Aorta (tissue), 5 donors: ENCODE measurements at regions not wholly inside any gene's neighbourhood (a gene's known extent, or its start where the extent isn't known, plus 50 kb on each side); places are given as distances from the start of the nearest gene placed in this dataset.
A peak's percentile ranks its signal among the peaks of the same experiment; 100 is the strongest.

ENCODE experiments used
- ATAC-seq: fragments of 200-7000 bp; cut with Tn5 transposase; one replicate; pipeline ENCODE4 v1.9.1; 2022; ENCODE audit warnings: moderate library complexity; ENCODE audit not compliant: low FRiP score
- DNase-seq, 2 donors: peaks; one replicate each; pipeline ENCODE4 v3.0.0-alpha.2; 2020
- H3K27ac ChIP-seq, 2 donors: one replicate each; pipeline ENCODE4 v1.5.1; 2013; ENCODE audit warnings: low read length in 2 of 2, mild to moderate bottlenecking in 2 of 2, moderate library complexity in 2 of 2, control low read depth in 1 of 2, inconsistent platforms in 1 of 2, low read depth in 1 of 2
- H3K27me3 ChIP-seq, 2 donors: one replicate each; pipeline ENCODE4 v1.6.1; 2013; ENCODE audit warnings: control low read depth in 1 of 2, low read length in 1 of 2, mild to moderate bottlenecking in 1 of 2, moderate library complexity in 1 of 2; ENCODE audit not compliant: insufficient read depth in 2 of 2, control insufficient read depth in 1 of 2
- H3K36me3 ChIP-seq, 2 donors: one replicate each; pipeline ENCODE4 v1.6.1; 2013; ENCODE audit warnings: control low read depth in 1 of 2, low read length in 1 of 2, mild to moderate bottlenecking in 1 of 2; ENCODE audit not compliant: insufficient read depth in 2 of 2, control insufficient read depth in 1 of 2
- H3K4me1 ChIP-seq, 2 donors: one replicate each; pipeline ENCODE4 v1.6.1; 2013; ENCODE audit warnings: low read length in 2 of 2, control low read depth in 1 of 2, mild to moderate bottlenecking in 1 of 2, moderate library complexity in 1 of 2; ENCODE audit not compliant: insufficient read depth in 2 of 2, control insufficient read depth in 1 of 2
- H3K4me3 ChIP-seq, 2 donors: one replicate each; pipeline ENCODE4 v1.5.1; 2013; ENCODE audit warnings: low read length in 2 of 2, control low read depth in 1 of 2, mild to moderate bottlenecking in 1 of 2
- H3K9me3 ChIP-seq: one replicate; pipeline ENCODE4 v1.6.1; 2013; ENCODE audit warnings: mild to moderate bottlenecking, low read length; ENCODE audit not compliant: control insufficient read depth
- WGBS, 2 donors: extraction: QIAGEN DNeasy Blood & Tissue Kit; methylation state at CpG; one replicate each; pipeline ENCODE4 v1.1.7; 2013; 5-methylcytosine and 5-hydroxymethylcytosine counted together
- intact Hi-C, 2 donors: fragments of 100-400 bp; cut with DNase I; formaldehyde crosslinking; loops; one replicate each; pipeline versions ENCODE4 v1.14.2 to v1.15.0; 2022
- donor health status: healthy with polysubstance abuse.
- donor health status: Bipolar disorder and iron deficiency.
- donor health status: DM: no; HTN: no; CAD: no.
- donor health status: DM: no; HTN: no; CAD: no.
- donor health status: DM: yes; HTN: yes; CAD: no.

GRCh38 chr12:25045869-25046268, 97.0 kb upstream of the BCAT1 start:
- H3K4me3 ChIP-seq, result no peak overlapping the region
- peaks cover 2% of the 10 kb centered on the region for H3K9me3 ChIP-seq
- H3K27me3 ChIP-seq, result no peaks in the 10 kb centered on the region
- H3K27ac ChIP-seq, result no peak overlapping the region
- DNase-seq, result no peak
- no peaks in the 10 kb centered on the region for H3K36me3 ChIP-seq
- no peaks in the 10 kb centered on the region for H3K4me1 ChIP-seq
- intact Hi-C loops, result no loop called here
- ATAC-seq, result no peak

DNA sequence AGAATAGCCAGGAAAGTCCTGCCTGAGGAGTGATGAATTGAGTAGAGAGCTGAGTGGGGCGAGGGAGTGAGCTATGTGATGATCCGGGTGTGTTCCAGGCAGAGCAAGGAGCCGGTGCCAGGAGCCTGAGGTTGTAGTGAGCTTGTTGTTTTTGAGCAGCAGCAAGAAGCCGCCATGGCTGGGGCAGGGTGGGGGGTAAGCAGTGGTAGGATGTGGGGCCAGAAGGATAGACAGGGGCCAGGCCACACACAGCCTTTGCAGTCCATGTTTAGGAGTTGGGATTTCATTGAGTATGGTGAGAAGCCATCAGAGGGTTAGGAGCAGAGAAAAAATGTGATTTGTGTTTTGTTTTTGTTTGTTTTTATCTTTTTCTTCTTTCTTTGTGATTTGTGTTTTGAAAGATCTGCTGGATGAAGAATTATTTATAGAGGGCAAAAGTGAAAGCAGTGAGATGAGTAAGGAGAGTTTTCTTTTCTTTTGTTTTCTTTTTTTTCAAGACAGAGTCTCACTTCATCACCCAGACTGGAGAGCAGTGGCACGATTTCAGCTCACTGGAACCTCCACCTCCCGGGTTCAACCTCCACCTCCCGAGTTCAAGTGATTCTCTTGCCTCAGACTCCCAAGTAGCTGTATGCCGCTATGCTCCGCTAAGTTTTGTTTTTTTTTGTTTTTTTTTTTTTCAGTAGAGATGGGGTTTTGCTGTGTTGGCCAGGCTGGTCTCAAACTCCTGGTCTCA, 92.3 kb upstream of the BCAT1 start:
- H3K27me3 ChIP-seq, result no peaks in the 10 kb centered on the region
- no peak for DNase-seq
- H3K4me1 ChIP-seq, result no peaks in the 10 kb centered on the region
- H3K4me3 ChIP-seq, result no peak overlapping the region
- ATAC-seq, result peak; percentile 36
- no peak overlapping the region for H3K27ac ChIP-seq
- intact Hi-C loops, result no loop called here
- H3K9me3 ChIP-seq, result no peaks in the 10 kb centered on the region
- no peaks in the 10 kb centered on the region for H3K36me3 ChIP-seq
- 70 to 79% methylated on average over 9 of the region's 9 CpGs for WGBS, 2 donors

- intact Hi-C loops, result no loop called here
- 76 to 78% methylated on average over 4 of the region's 4 CpGs for whole genome bisulfite sequencing, 2 donors
- ATAC-seq (no peak), DNase-seq (no peak)
- H3K4me1 ChIP-seq, result no peaks in the 10 kb centered on the region
- H3K36me3 ChIP-seq, result no peaks in the 10 kb centered on the region
- no peaks in the 10 kb centered on the region for H3K9me3 ChIP-seq
- no peak overlapping the region for H3K4me3 ChIP-seq
- H3K27ac ChIP-seq, result no peak overlapping the region
- no peaks in the 10 kb centered on the region for H3K27me3 ChIP-seq
These were observed 91.7 kb upstream of the BCAT1 start for GRCh38 chr12:25040593-25040992.

DNA sequence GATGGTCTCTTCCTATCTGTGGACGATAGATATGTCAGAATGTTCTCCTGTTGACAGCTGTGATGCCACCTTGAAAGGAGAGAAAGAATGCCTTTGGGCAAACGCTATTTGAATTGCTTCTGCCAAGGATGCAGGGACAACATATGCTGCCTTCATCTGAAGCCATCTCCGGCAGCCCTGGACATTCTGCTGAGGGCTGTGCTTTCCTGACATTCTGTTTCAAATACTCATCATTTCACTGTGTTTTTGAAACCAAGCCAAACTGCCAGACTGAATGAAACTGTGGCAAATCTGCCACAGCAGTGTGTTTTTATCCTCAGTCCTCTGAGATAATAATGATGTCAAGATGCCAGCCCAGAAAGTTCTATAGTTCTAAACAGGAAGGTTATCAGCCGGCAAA, 85.8 kb upstream of the BCAT1 start:
- ATAC-seq, result no peak
- no peaks in the 10 kb centered on the region for H3K4me1 ChIP-seq
- no peaks in the 10 kb centered on the region for H3K27me3 ChIP-seq
- H3K27ac ChIP-seq, result no peak overlapping the region
- peaks cover 2% of the 10 kb centered on the region for H3K9me3 ChIP-seq
- 48 to 50% methylated on average over 4 of the region's 4 CpGs for WGBS, 2 donors
- H3K4me3 ChIP-seq, result no peak overlapping the region
- H3K36me3 ChIP-seq, result no peaks in the 10 kb centered on the region
- intact Hi-C loops, result no loop called here
- no peak for DNase-seq

DNA sequence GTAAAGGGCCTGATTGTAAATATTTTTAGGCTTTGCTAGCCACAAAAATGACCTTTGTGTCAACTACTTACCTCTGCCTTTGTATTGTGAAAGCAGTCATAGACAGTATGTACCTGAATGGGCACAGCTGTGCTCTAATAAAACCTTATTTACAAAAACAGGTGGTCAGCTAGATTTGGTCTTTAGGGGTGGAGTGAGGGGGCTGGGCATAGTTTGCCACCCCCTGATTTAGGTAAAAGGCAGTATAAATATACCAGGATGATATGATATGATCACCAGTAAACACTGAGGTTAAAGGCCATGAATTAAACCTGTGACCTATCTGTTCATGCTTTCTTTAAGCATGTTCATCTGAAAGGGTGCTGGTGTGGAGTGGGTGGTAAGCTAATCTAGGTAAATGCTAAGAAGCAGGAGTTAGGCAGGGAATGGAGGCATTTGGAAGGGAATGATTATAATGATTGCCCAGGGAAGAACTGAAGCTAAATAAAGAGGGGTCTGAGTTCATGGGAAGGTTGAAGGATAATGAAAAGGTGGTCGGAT, 77.1 kb upstream of the BCAT1 start:
- no peaks in the 10 kb centered on the region for H3K36me3 ChIP-seq
- WGBS, 2 donors, result 96 to 100% methylated on average over 1 of the region's 1 CpG

DNA sequence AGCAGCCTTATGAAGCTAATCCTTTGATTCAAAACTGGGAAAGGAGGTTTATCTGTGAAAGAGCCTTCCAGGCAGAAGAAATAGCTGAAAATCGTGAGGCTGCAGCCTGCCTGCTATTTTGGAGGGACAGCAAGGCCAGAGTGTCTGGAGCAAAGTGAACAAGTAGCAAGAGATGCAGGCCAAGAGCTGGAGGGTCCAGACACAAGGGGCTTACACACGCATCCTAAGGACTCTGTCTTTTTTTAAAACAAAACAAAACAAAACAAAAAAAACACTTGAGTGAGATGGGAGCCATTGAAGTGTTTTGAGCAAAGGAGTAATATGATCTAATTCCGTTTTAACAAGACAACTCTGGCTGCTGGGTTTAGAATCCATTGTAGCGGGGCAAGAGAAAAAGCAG, 76.4 kb upstream of the BCAT1 start:
- intact Hi-C loops, result no loop called here
- Histone ChIP-seq H3K27me3 (no peaks in the 10 kb centered on the region), H3K27ac (no peak overlapping the region), H3K9me3 (no peaks in the 10 kb centered on the region), H3K4me1 (no peaks in the 10 kb centered on the region), H3K36me3 (no peaks in the 10 kb centered on the region), H3K4me3 (no peak overlapping the region)
- 74 to 75% methylated on average over 4 of the region's 4 CpGs for WGBS, 2 donors
- ATAC-seq, result no peak
- DNase-seq, result no peak

More for the DNA sequence above, 77.1 kb upstream of the BCAT1 start:
- ATAC-seq, result no peak
- H3K27ac ChIP-seq, result no peak overlapping the region
- intact Hi-C loops, result no loop called here
- H3K27me3 ChIP-seq, result no peaks in the 10 kb centered on the region
- no peaks in the 10 kb centered on the region for H3K4me1 ChIP-seq
- DNase-seq, result no peak
- no peaks in the 10 kb centered on the region for H3K9me3 ChIP-seq
- H3K4me3 ChIP-seq, result no peak overlapping the region

DNA sequence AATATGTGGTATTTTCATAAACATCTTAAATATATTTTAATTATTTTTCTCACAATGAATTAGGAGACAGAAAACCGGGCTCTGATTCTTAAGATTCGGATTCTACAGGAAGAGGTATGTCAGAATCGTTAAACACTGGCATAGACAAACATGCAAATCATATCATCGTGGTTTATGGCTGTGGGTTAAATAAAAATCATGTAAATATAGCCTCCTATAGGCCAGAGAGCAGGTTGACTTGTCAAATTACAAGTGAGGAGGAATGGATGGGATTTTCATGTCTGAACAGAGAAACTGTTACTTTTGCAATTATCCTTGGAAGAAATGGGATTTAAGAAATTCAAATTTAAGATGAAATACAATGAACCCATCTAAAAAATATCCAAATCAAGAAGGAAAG, 74.9 kb upstream of the BCAT1 start:
- peaks cover 4% of the 10 kb centered on the region for H3K9me3 ChIP-seq
- H3K36me3 ChIP-seq, result no peaks in the 10 kb centered on the region
- WGBS, 2 donors, result 81% methylated on average over 4 of the region's 4 CpGs
- no peak overlapping the region for H3K4me3 ChIP-seq
- no peaks in the 10 kb centered on the region for H3K27me3 ChIP-seq
- DNase-seq (no peak), ATAC-seq (no peak)
- H3K4me1 ChIP-seq, result no peaks in the 10 kb centered on the region
- intact Hi-C loops, result no loop called here
- H3K27ac ChIP-seq, result no peak overlapping the region

DNA sequence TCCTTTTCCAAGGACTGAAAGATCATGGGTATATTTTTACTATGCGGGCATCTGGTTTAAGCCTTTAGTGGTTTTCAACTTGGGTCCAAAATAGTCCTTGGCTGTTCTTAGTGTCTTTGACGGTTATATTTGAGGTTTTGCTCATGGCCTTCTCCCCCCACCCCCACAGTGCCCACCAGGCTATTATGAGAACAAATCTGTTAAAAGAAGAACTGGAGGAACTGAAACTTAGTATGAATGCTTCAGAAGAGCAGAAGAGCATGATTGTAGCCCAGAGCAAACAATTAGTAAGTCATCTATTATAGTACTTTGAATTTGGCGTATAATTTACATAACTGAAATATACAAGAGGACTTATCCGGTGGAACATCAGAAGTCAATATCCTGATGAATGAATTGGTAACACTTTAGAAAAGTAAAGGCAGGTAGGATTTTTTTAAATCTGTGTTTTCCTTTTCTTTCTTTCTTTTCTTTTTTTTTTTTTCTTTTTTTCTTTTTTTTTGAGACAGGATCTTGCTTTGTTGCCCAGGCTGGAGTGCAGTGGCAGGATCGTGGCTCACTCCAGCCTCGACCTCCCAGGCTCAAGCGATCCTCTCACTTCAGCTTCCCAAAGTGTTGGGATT, 71.8 kb upstream of the BCAT1 start:
- Histone ChIP-seq H3K9me3 (peaks cover 5% of the 10 kb centered on the region), H3K36me3 (no peaks in the 10 kb centered on the region), H3K27ac (no peak overlapping the region), H3K27me3 (no peaks in the 10 kb centered on the region), H3K4me1 (no peaks in the 10 kb centered on the region), H3K4me3 (no peak overlapping the region)
- DNase-seq, result no peak
- no peak for ATAC-seq
- WGBS, 2 donors, result 76 to 82% methylated on average over 7 of the region's 7 CpGs
- intact Hi-C loops, result no loop called here

DNA sequence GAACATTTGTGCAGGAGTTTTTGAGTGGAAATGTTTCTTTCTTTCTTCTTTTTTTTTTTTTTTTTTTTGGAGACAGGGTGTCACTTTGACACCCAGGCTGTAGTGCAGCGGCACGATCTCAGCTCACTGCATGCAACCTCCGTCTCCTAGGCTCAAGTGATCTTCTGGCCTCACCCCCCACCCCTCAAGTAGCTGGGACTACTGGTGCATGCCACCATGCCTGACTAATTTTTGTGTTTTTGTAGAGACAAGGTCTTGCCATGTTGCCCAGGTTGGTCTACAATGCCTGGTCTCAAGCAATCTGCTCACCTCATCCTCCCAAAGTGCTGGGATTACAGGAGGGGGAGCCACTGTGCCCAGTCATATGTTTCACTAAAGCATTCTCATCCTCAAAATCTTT, 69.2 kb upstream of the BCAT1 start:
- intact Hi-C loops, result no loop called here
- ATAC-seq, result no peak
- H3K4me1 ChIP-seq, result no peaks in the 10 kb centered on the region
- no peaks in the 10 kb centered on the region for H3K36me3 ChIP-seq
- H3K27me3 ChIP-seq, result no peaks in the 10 kb centered on the region
- H3K9me3 ChIP-seq, result peaks cover 5% of the 10 kb centered on the region
- 88 to 91% methylated on average over 3 of the region's 3 CpGs for WGBS, 2 donors
- no peak for DNase-seq
- H3K27ac ChIP-seq, result no peak overlapping the region
- no peak overlapping the region for H3K4me3 ChIP-seq
